ENCODE measurements at regions not wholly inside any gene's neighbourhood (a gene's known extent, or its start where the extent isn't known, plus 50 kb on each side); places are given as distances from the start of the nearest gene placed in this dataset.

GRCh38 chr16:50467943-50468748, 80.0 kb upstream of the NKD1 start:
- no peaks in the 10 kb centered on the region for H3K36me3 ChIP-seq
- peaks cover 0 to 13% (median 0%) of the 10 kb centered on the region in 12 donors for H3K9me3 ChIP-seq
- ATAC-seq (no peak), DNase-seq (no peak)
- intact Hi-C loops (cut with DNase I) = no loop called here
- peaks cover 0 to 18% (median 0%) of the 10 kb centered on the region in 12 donors for H3K4me1 ChIP-seq
- no peak overlapping the region for H3K27ac ChIP-seq
- peaks cover 5 to 71% (median 30%) of the 10 kb centered on the region in 9 donors for H3K27me3 ChIP-seq
- peak overlapping the region in 9 of 12 donors; percentile 7 to 43 (median 34) for H3K4me3 ChIP-seq
- TF ChIP-seq POLR2A (IDR thresholded peaks at IDR 0.05) = no peak
- TF ChIP-seq, protein P1, sequence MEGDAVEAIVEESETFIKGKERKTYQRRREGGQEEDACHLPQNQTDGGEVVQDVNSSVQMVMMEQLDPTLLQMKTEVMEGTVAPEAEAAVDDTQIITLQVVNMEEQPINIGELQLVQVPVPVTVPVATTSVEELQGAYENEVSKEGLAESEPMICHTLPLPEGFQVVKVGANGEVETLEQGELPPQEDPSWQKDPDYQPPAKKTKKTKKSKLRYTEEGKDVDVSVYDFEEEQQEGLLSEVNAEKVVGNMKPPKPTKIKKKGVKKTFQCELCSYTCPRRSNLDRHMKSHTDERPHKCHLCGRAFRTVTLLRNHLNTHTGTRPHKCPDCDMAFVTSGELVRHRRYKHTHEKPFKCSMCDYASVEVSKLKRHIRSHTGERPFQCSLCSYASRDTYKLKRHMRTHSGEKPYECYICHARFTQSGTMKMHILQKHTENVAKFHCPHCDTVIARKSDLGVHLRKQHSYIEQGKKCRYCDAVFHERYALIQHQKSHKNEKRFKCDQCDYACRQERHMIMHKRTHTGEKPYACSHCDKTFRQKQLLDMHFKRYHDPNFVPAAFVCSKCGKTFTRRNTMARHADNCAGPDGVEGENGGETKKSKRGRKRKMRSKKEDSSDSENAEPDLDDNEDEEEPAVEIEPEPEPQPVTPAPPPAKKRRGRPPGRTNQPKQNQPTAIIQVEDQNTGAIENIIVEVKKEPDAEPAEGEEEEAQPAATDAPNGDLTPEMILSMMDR (IDR thresholded peaks at IDR 0.05) = no peak
- 5 to 14% (median 9%) methylated on average over 12 to 68 of the region's 68 CpGs for WGBS, 4 donors

DNA sequence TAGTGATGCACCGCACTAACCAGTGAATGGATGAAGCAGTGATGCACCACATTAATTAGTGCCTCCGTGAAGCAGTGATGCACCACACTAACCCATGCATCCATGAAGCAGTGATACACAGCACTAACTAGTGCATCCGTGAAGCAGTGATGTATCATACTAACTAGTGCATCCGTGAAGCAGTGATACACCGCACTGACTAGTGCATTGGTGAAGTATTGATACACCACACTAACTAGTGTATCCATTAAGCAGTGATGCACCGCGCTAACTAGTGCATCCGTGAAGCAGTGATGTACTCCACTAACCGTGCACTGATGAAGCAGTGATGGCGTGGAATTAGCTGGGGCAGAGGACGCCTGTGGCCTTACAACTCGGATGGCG, 80.6 kb upstream of the NKD1 start:
- no peaks in the 10 kb centered on the region for H3K36me3 ChIP-seq
- peaks cover 5 to 76% (median 30%) of the 10 kb centered on the region in 9 donors for H3K27me3 ChIP-seq
- intact Hi-C loops (cut with DNase I) = no loop called here
- TF ChIP-seq POLR2A (IDR thresholded peaks at IDR 0.05) = no peak
- TF ChIP-seq, protein P1 (IDR thresholded peaks at IDR 0.05) = no peak
- peak overlapping the region in 7 of 12 donors; percentile 7 to 43 (median 34) for H3K4me3 ChIP-seq
- peaks cover 0 to 13% (median 0%) of the 10 kb centered on the region in 12 donors for H3K9me3 ChIP-seq
- ATAC-seq (no peak), DNase-seq (no peak)
- H3K4me1 ChIP-seq = peaks cover 0 to 18% (median 0%) of the 10 kb centered on the region in 12 donors
- no peak overlapping the region for H3K27ac ChIP-seq
- WGBS, 4 donors = 35 to 55% (median 44%) methylated on average over 11 to 13 of the region's 13 CpGs

- H3K27ac ChIP-seq = no peak overlapping the region
- peaks cover 5 to 87% (median 30%) of the 10 kb centered on the region in 9 donors for H3K27me3 ChIP-seq
- no peak for TF ChIP-seq POLR2A (IDR thresholded peaks at IDR 0.05)
- TF ChIP-seq, protein P1 (IDR thresholded peaks at IDR 0.05) = no peak
- WGBS, 4 donors = 85 to 100% (median 90%) methylated on average over 1 to 2 of the region's 2 CpGs
- peaks cover 0 to 18% (median 0%) of the 10 kb centered on the region in 12 donors for H3K4me1 ChIP-seq
- no peaks in the 10 kb centered on the region for H3K36me3 ChIP-seq
- peaks cover 0 to 7% (median 0%) of the 10 kb centered on the region in 12 donors for H3K9me3 ChIP-seq
- intact Hi-C loops (cut with DNase I) = no loop called here
- no peak overlapping the region for H3K4me3 ChIP-seq
- ATAC-seq (no peak), DNase-seq (no peak)
Observed at GRCh38 chr16:50466170-50466569, 82.0 kb upstream of the NKD1 start.

Data from heart left ventricle (tissue), 16 donors.